Naive thymus-derived CD4-positive, alpha-beta T cell (primary cell): ENCODE measurements at regions not wholly inside any gene's neighbourhood (a gene's known extent, or its start where the extent isn't known, plus 50 kb on each side); places are given as distances from the start of the nearest gene placed in this dataset.
A peak's percentile ranks its signal among the peaks of the same experiment; 100 is the strongest.

Source experiments
- ATAC-seq: fragments of 150-1000 bp; cut with Tn5 transposase; 2 replicates; pipeline ENCODE4 v1.10.0; 2021; ENCODE audit warnings: mild to moderate bottlenecking, moderate library complexity
- CTCF ChIA-PET: fragments of 350-600 bp; sonication (Branson Sonifier 250); formaldehyde crosslinking; loops from one replicate; lab custom pipeline; 2021; ENCODE audit warnings: antibody characterized with exemption; lab: Charles Lee
- POLR2A ChIA-PET: fragments of 350-600 bp; sonication (Branson Sonifier 250); formaldehyde crosslinking; loops from one replicate; lab custom pipeline; 2021; ENCODE audit warnings: antibody characterized with exemption, inconsistent platforms; lab: Charles Lee
- DNase-seq, 9 donors: peaks; one replicate each; pipeline versions ENCODE4 v3.0.0 to v3.0.0-alpha.2; 2020 to 2022; ENCODE audit warnings: mixed read lengths in 1 of 9
- H3K27ac ChIP-seq: one replicate; pipeline ENCODE4 v1.7.0; 2013; ENCODE audit warnings: mild to moderate bottlenecking, low read depth, low read length, moderate library complexity
- H3K27me3 ChIP-seq, 2 donors: one replicate each; pipeline ENCODE4 v1.7.0; 2013; ENCODE audit warnings: low read length in 2 of 2, mild to moderate bottlenecking in 2 of 2, moderate library complexity in 2 of 2; ENCODE audit not compliant: control insufficient read depth in 2 of 2, insufficient read depth in 2 of 2
- H3K36me3 ChIP-seq, 3 experiments: 1 replicate in 2 of 3; 2 replicates in 1 of 3; pipeline ENCODE4 v1.7.0; 2013; ENCODE audit warnings: low read length in 3 of 3, mild to moderate bottlenecking in 3 of 3, moderate library complexity in 1 of 3; ENCODE audit not compliant: insufficient read depth in 3 of 3, control insufficient read depth in 2 of 3
- H3K4me1 ChIP-seq, 2 donors: one replicate each; pipeline ENCODE4 v1.7.0; 2013; ENCODE audit warnings: low read length in 2 of 2, mild to moderate bottlenecking in 2 of 2, moderate library complexity in 1 of 2; ENCODE audit not compliant: control insufficient read depth in 2 of 2, insufficient read depth in 2 of 2
- H3K4me3 ChIP-seq: 2 replicates; pipeline ENCODE4 v1.7.0; 2013; ENCODE audit warnings: mild to moderate bottlenecking, low read length
- H3K9me3 ChIP-seq, 3 experiments: 1 replicate in 2 of 3; 2 replicates in 1 of 3; pipeline ENCODE4 v1.7.0; 2013; ENCODE audit warnings: low read length in 3 of 3; ENCODE audit not compliant: control insufficient read depth in 2 of 3
- H3K27ac Mint-ChIP-seq, 9 donors: one replicate each; pipeline ENCODE4 v1.8.0; 2020 to 2022; ENCODE audit warnings: mixed read lengths in 9 of 9, mild to moderate bottlenecking in 8 of 9, moderate library complexity in 5 of 9, inconsistent platforms in 2 of 9
- H3K27me3 Mint-ChIP-seq, 5 donors: one replicate each; pipeline ENCODE4 v1.8.0; 2021 to 2022; ENCODE audit warnings: mixed read lengths in 5 of 5, mild to moderate bottlenecking in 1 of 5
- H3K36me3 Mint-ChIP-seq, 5 donors: one replicate each; pipeline ENCODE4 v1.8.0; 2020 to 2022; ENCODE audit warnings: mixed read lengths in 5 of 5, mild to moderate bottlenecking in 3 of 5, inconsistent platforms in 1 of 5
- H3K4me1 Mint-ChIP-seq, 7 donors: one replicate each; pipeline ENCODE4 v1.8.0; 2020 to 2022; ENCODE audit warnings: mixed read lengths in 7 of 7, mild to moderate bottlenecking in 3 of 7, inconsistent platforms in 1 of 7
- H3K4me3 Mint-ChIP-seq, 10 donors: one replicate each; pipeline ENCODE4 v1.8.0; 2020 to 2022; ENCODE audit warnings: mild to moderate bottlenecking in 10 of 10, mixed read lengths in 10 of 10, moderate library complexity in 6 of 10, inconsistent platforms in 2 of 10
- H3K9me3 Mint-ChIP-seq, 11 donors: one replicate each; pipeline ENCODE4 v1.8.0; 2020 to 2022; ENCODE audit warnings: mixed read lengths in 11 of 11, mild to moderate bottlenecking in 4 of 11, inconsistent platforms in 1 of 11, moderate library complexity in 1 of 11
- intact Hi-C, 2 donors: fragments of 100-400 bp; cut with micrococcal nuclease; formaldehyde crosslinking; loops; one replicate each; pipeline ENCODE4 v1.15.1; 2023

DNA sequence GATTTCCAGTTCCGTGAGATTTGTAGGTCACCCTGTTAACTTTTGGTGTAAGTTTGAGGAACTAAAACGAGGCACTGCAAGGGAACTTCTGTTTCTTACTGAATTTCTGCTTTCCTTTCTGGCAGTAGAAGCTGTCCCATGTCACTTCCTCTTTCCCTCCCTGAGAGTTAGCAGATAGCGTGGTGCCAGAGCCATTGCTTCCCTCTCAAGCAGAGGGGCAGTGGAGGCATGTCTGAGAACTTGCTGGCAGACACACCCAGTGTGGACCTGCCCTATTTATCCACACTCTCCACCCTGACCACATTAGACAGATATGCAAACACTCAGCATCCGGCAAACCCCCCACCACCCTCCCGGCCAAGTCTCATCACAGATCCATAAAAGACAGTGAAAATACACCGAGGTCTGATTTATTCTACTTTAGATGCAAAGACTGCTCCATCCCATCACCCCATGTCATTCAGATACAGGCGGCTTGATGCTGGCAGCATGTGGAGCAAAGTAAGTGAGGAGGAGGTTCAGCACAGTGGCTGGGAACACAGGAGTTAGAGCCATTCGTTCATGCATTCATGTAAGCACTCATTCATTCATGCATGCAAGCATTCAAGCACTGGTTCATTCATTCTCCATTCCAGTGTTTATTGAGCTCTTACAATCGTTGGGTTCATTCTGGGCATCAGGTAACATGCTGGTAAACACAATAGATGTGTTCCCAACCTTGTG, 324.7 kb downstream of the SHQ1 start:
- Histone ChIP-seq H3K36me3 (no peaks in the 10 kb centered on the region), H3K4me3 (no peak overlapping the region), H3K27me3 (no peaks in the 10 kb centered on the region), H3K27ac (no peak overlapping the region), H3K4me1 (peaks cover 0 to 14% of the 10 kb centered on the region in 2 donors), H3K9me3 (no peaks in the 10 kb centered on the region)
- Mint-ChIP-seq H3K4me1 (peaks cover 0 to 33% (median 14%) of the 10 kb centered on the region in 7 donors), H3K4me3 (peak overlapping the region in 9 of 10 donors; percentile 2 to 78 (median 63)), H3K36me3 (peaks cover 0 to 4% (median 0%) of the 10 kb centered on the region in 5 donors), H3K9me3 (peaks cover 0 to 5% (median 0%) of the 10 kb centered on the region in 11 donors), H3K27ac (peak overlapping the region in 3 of 9 donors; percentile 34 to 47 (median 43)), H3K27me3 (peaks cover 0 to 4% (median 0%) of the 10 kb centered on the region in 5 donors)
- ChIA-PET POLR2A (no interaction called here), CTCF (no interaction called here)
- peak; percentile 88 for ATAC-seq
- intact Hi-C loops: no loop called here
- DNase-seq: peak in 4 of 9 donors; percentile 3 to 8 (median 5)

DNA sequence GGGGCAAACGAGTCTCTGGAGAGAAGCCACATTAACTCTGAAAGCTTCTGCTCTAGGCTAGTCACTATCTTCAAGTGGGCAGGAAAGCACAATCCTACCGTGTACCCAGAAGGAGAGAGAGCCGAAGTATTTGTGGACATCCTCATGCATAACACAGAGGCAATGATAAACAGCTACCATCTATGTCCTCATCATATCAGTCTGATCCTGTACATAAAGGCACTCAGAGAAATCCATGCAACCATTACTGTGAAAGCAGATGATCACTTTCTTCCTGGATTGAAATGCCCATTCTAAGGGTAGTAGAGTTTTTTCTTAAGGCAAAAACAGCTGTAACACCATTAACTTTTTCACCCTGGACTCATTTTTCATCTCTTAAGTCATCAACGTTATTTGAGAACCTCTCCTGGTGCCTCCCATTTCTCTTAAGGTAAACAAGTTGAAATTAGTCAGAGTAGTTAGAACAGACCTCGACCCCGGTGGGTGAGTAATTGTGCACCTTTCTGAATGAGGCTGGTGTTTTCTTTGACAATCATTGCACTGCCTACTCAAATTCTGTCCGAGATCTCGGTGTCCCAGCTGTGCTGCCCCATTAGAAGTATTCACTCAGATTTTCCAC, 327.4 kb downstream of the SHQ1 start:
- CTCF ChIA-PET: no interaction called here

DNA sequence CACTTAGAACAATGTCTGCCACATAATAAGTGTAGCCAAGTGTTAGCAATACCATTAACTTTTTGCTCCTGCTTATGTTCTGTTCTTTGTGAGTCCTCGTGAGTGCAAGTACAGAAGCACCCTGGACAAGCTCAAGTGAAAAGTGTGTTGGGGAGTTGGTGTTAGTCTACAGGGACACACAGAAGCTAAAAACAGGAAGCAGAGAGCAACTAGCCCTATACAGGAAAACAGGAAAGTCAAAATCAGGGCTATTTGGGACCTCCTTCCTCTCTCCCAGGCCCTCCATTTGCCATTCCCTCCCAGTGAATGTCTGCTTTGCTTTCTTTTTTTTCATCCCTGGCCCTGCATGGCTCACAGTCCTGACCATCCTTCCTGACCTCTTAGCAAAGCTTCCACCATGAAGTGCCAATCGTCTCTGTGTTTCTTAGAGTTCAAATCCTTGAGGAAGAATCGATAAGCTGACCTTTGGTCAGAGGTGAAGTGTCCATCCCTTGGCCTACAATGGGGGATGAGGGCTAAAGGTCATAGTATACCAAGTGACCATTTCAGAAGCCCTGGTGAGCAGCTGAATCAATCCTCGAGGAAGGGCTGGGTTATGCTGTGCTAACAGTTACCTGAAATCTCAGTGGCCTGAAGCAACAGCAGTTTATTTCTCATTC, 328.2 kb downstream of the SHQ1 start:
- H3K36me3 Mint-ChIP-seq: peaks cover 0 to 7% (median 0%) of the 10 kb centered on the region in 5 donors
- H3K4me3 Mint-ChIP-seq: no peak overlapping the region
- DNase-seq: no peak
- H3K4me1 ChIP-seq: peaks cover 0 to 14% of the 10 kb centered on the region in 2 donors
- H3K27ac Mint-ChIP-seq: peak overlapping the region in 1 of 9 donors; percentile 3
- POLR2A ChIA-PET: interaction anchor here (0.6 kb wide), 1 partner anchor 506 kb away, joined by 3 read pairs; no protein-coding TSS in a partner anchor
- H3K9me3 ChIP-seq: no peaks in the 10 kb centered on the region
- H3K36me3 ChIP-seq: no peaks in the 10 kb centered on the region
- CTCF ChIA-PET: interaction anchor here (0.7 kb wide), 1 partner anchor 570 kb away, joined by 4 read pairs; no protein-coding TSS in a partner anchor
- H3K4me1 Mint-ChIP-seq: peaks cover 0 to 36% (median 14%) of the 10 kb centered on the region in 7 donors
- no peaks in the 10 kb centered on the region for H3K27me3 ChIP-seq
- no peaks in the 10 kb centered on the region for H3K27me3 Mint-ChIP-seq
- no peak overlapping the region for H3K4me3 ChIP-seq
- no peak for ATAC-seq
- peaks cover 0 to 7% (median 0%) of the 10 kb centered on the region in 11 donors for H3K9me3 Mint-ChIP-seq
- no peak overlapping the region for H3K27ac ChIP-seq
- intact Hi-C loops: no loop called here

More for the DNA sequence above, 327.4 kb downstream of the SHQ1 start:
- no peak for ATAC-seq
- Mint-ChIP-seq H3K4me3 (peak overlapping the region in 1 of 10 donors; percentile 8), H3K36me3 (peaks cover 0 to 7% (median 0%) of the 10 kb centered on the region in 5 donors), H3K27me3 (no peaks in the 10 kb centered on the region), H3K4me1 (peaks cover 0 to 36% (median 14%) of the 10 kb centered on the region in 7 donors), H3K27ac (peak overlapping the region in 1 of 9 donors; percentile 7), H3K9me3 (peaks cover 0 to 7% (median 0%) of the 10 kb centered on the region in 11 donors)
- no peaks in the 10 kb centered on the region for H3K9me3 ChIP-seq
- H3K4me3 ChIP-seq: no peak overlapping the region
- no peaks in the 10 kb centered on the region for H3K36me3 ChIP-seq
- H3K4me1 ChIP-seq: peaks cover 0 to 14% of the 10 kb centered on the region in 2 donors
- intact Hi-C loops: no loop called here
- no peaks in the 10 kb centered on the region for H3K27me3 ChIP-seq
- DNase-seq: peak in 1 of 9 donors; percentile 60
- H3K27ac ChIP-seq: no peak overlapping the region
- POLR2A ChIA-PET: no interaction called here

DNA sequence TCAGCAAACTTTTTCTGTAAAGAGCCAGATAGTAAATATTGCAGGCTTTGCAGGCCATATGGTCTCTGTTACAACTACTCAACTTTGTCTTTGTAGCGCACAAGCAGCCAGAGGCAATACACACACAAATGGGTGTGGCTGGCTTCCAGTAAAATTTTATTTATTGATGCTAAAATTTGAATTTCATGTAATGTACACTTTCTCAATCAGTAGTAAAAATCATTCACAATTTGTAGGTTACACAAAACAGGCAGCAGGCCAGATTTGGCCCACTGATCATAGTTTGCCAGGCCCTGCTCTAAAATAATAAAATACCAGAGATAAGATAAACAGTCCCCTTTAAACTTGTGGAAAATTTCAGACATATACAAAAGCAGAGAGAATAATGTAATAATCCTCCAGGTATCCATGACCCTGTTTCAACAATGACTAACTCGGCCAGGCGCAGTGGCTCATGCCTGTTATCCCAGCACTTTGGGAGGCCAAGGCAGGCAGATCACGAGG, 330.3 kb downstream of the SHQ1 start:
- DNase-seq: no peak

DNA sequence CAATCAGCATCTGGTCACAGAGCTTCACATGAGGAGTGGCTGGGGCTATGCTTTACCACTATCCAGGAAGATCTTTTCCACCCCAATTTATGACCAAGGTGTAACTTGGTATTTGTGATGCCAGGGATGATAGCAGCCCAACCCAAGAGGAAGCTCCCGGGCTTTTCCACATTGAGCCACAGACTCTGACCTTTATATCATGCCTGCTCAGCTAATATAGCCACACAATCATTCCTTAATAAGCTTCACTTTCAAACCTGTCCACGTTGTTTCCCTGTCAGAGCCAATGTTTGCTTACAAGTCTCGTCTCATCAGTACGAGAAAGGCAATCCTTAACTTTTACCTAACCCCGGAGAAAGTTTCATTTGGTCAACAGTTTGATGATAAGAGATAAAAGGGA, 330.9 kb downstream of the SHQ1 start:
- Mint-ChIP-seq H3K27ac (no peak overlapping the region), H3K9me3 (peaks cover 0 to 5% (median 0%) of the 10 kb centered on the region in 11 donors), H3K36me3 (peaks cover 0 to 7% (median 0%) of the 10 kb centered on the region in 5 donors), H3K4me3 (no peak overlapping the region), H3K27me3 (no peaks in the 10 kb centered on the region), H3K4me1 (peaks cover 0 to 23% (median 0%) of the 10 kb centered on the region in 7 donors)
- POLR2A ChIA-PET: no interaction called here
- intact Hi-C loops: no loop called here
- Histone ChIP-seq H3K27me3 (no peaks in the 10 kb centered on the region), H3K27ac (no peak overlapping the region), H3K9me3 (no peaks in the 10 kb centered on the region), H3K36me3 (no peaks in the 10 kb centered on the region), H3K4me1 (no peaks in the 10 kb centered on the region), H3K4me3 (no peak overlapping the region)
- CTCF ChIA-PET: no interaction called here
- no peak for ATAC-seq
- no peak for DNase-seq

More for the DNA sequence above, 330.3 kb downstream of the SHQ1 start:
- Histone ChIP-seq H3K27ac (no peak overlapping the region), H3K9me3 (no peaks in the 10 kb centered on the region), H3K4me1 (peaks cover 0 to 4% of the 10 kb centered on the region in 2 donors), H3K36me3 (no peaks in the 10 kb centered on the region), H3K27me3 (no peaks in the 10 kb centered on the region), H3K4me3 (no peak overlapping the region)
- no peaks in the 10 kb centered on the region for H3K27me3 Mint-ChIP-seq
- peaks cover 0 to 7% (median 0%) of the 10 kb centered on the region in 5 donors for H3K36me3 Mint-ChIP-seq
- H3K9me3 Mint-ChIP-seq: peaks cover 0 to 5% (median 0%) of the 10 kb centered on the region in 11 donors
- ATAC-seq: no peak
- CTCF ChIA-PET: no interaction called here
- H3K4me1 Mint-ChIP-seq: peaks cover 0 to 28% (median 3%) of the 10 kb centered on the region in 7 donors
- POLR2A ChIA-PET: no interaction called here
- H3K27ac Mint-ChIP-seq: no peak overlapping the region
- no peak overlapping the region for H3K4me3 Mint-ChIP-seq
- intact Hi-C loops: no loop called here

DNA sequence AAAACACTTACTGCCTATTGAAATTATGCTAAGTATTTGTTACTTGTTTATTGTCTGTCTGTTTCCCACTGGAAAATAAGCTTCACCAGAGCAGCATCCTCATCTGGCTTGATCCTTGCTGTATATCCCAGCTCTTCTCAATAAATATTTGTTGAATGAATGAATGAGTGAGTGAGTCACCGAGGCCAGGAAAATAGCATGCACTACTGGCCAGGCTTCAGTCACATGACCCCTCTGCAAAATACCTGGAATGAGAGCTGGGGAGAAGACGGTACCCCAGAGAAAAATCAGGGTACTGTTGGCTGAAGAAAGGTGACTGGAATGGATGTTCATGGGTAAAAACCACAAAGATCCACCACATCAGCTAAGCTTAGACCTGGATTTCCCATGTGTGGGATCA, 331.9 kb downstream of the SHQ1 start:
- no peak overlapping the region for H3K27ac Mint-ChIP-seq
- no peak overlapping the region for H3K4me3 Mint-ChIP-seq
- POLR2A ChIA-PET: no interaction called here
- peaks cover 0 to 3% (median 0%) of the 10 kb centered on the region in 5 donors for H3K36me3 Mint-ChIP-seq
- H3K9me3 Mint-ChIP-seq: peaks cover 0 to 5% (median 0%) of the 10 kb centered on the region in 11 donors
- no peak overlapping the region for H3K27ac ChIP-seq
- DNase-seq (no peak), ATAC-seq (no peak)
- no peaks in the 10 kb centered on the region for H3K4me1 ChIP-seq
- no peaks in the 10 kb centered on the region for H3K9me3 ChIP-seq
- CTCF ChIA-PET: no interaction called here
- H3K27me3 Mint-ChIP-seq: no peaks in the 10 kb centered on the region
- H3K4me1 Mint-ChIP-seq: peaks cover 0 to 22% (median 0%) of the 10 kb centered on the region in 7 donors
- H3K36me3 ChIP-seq: no peaks in the 10 kb centered on the region
- H3K27me3 ChIP-seq: no peaks in the 10 kb centered on the region
- no peak overlapping the region for H3K4me3 ChIP-seq
- intact Hi-C loops: no loop called here
